SIG-M5 treated with dmso at 0.1 percent for 504 hours (cell line): ENCODE measurements at regions not wholly inside any gene's neighbourhood (a gene's known extent, or its start where the extent isn't known, plus 50 kb on each side); places are given as distances from the start of the nearest gene placed in this dataset.
"Not testable (repeated sequence)": the region's sequence is repeated elsewhere in the genome, so short reads cannot be mapped to it uniquely, and the experiment has no call there.

ENCODE experiments used
- DNase-seq: peaks from one replicate; lab custom pipeline; 2025; ENCODE audit not compliant: unreplicated experiment; lab: John Stamatoyannopoulos, UW

GRCh38 chr18:14961991-14962390 lies 214.0 kb downstream of the ANKRD30B start:
- no peak for DNase-seq

- no peak for DNase-seq
Observed at GRCh38 chr18:14962626-14963025, 214.7 kb downstream of the ANKRD30B start.

- DNase-seq: no peak
Observed at GRCh38 chr18:14963246-14963645, 215.3 kb downstream of the ANKRD30B start.

- no peak for DNase-seq
Observed at GRCh38 chr18:14964002-14964401, 216.0 kb downstream of the ANKRD30B start.

- DNase-seq: no peak
Observed at GRCh38 chr18:14964406-14964805, 216.4 kb downstream of the ANKRD30B start.

- not testable (repeated sequence) for DNase-seq
Observed at GRCh38 chr18:14964976-14965375, 217.0 kb downstream of the ANKRD30B start.

GRCh38 chr18:14965553-14965952 lies 217.6 kb downstream of the ANKRD30B start:
- DNase-seq: no peak

- not testable (repeated sequence) for DNase-seq
Observed at GRCh38 chr18:14967246-14967645, 219.3 kb downstream of the ANKRD30B start.

GRCh38 chr18:14969500-14969899 lies 221.5 kb downstream of the ANKRD30B start:
- DNase-seq: no peak

GRCh38 chr18:14970027-14970426 lies 222.1 kb downstream of the ANKRD30B start:
- DNase-seq: no peak

GRCh38 chr18:14971461-14972185 lies 223.7 kb downstream of the ANKRD30B start:
- no peak for DNase-seq

GRCh38 chr18:14973421-14973820 lies 225.4 kb downstream of the ANKRD30B start:
- not testable (repeated sequence) for DNase-seq

GRCh38 chr18:14974088-14974487 lies 226.1 kb downstream of the ANKRD30B start:
- no peak for DNase-seq

- no peak for DNase-seq
Observed at GRCh38 chr18:14974576-14974975, 226.6 kb downstream of the ANKRD30B start.

GRCh38 chr18:14975431-14975830 lies 227.5 kb downstream of the ANKRD30B start:
- DNase-seq: no peak

- DNase-seq: no peak
Observed at GRCh38 chr18:14976736-14977430, 228.9 kb downstream of the ANKRD30B start.

GRCh38 chr18:14978191-14978590 lies 230.2 kb downstream of the ANKRD30B start:
- no peak for DNase-seq

- DNase-seq: peak; percentile 21
Observed at GRCh38 chr18:14978962-14979535, 231.1 kb downstream of the ANKRD30B start.

- DNase-seq: no peak
Observed at GRCh38 chr18:14979875-14980274, 231.9 kb downstream of the ANKRD30B start.

- DNase-seq: not testable (repeated sequence)
Observed at GRCh38 chr18:14984531-14984930, 236.6 kb downstream of the ANKRD30B start.

- DNase-seq: not testable (repeated sequence)
Observed at GRCh38 chr18:14985291-14986013, 237.5 kb downstream of the ANKRD30B start.
